Ureter (tissue), 1 donor: ENCODE measurements at regions not wholly inside any gene's neighbourhood (a gene's known extent, or its start where the extent isn't known, plus 50 kb on each side); places are given as distances from the start of the nearest gene placed in this dataset.

Source experiments
- DNase-seq: peaks from one replicate; pipeline ENCODE4 v3.0.0-alpha.2; 2020; ENCODE audit warnings: low spot score
- donor health status: DM: yes; HTN: yes; CAD: no.

- DNase-seq: no peak
These were observed 182.2 kb downstream of the GLI2 start for GRCh38 chr2:120917886-120918285.

DNA sequence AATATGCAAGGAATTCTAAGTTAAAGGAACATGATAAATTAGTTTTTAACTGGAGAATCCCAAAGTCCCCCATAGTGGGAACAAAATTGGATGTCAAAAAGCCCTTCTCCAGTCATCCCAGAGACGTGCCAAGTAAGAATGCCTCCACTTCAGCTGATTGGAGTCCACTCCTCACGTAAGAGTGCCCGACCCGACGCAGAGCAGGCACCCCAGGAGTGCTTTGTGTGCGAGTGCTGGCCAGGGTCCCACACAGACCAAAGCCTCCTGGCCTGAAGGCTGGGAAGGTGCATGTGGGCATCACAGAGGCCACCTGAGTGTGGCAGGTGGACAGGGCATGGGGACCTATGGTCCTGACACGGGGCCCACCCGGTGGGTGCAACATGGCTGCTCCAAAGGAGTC lies 183.5 kb downstream of the GLI2 start:
- DNase-seq: no peak

GRCh38 chr2:120919771-120920453 lies 184.2 kb downstream of the GLI2 start:
- peak; percentile 64 for DNase-seq

DNA sequence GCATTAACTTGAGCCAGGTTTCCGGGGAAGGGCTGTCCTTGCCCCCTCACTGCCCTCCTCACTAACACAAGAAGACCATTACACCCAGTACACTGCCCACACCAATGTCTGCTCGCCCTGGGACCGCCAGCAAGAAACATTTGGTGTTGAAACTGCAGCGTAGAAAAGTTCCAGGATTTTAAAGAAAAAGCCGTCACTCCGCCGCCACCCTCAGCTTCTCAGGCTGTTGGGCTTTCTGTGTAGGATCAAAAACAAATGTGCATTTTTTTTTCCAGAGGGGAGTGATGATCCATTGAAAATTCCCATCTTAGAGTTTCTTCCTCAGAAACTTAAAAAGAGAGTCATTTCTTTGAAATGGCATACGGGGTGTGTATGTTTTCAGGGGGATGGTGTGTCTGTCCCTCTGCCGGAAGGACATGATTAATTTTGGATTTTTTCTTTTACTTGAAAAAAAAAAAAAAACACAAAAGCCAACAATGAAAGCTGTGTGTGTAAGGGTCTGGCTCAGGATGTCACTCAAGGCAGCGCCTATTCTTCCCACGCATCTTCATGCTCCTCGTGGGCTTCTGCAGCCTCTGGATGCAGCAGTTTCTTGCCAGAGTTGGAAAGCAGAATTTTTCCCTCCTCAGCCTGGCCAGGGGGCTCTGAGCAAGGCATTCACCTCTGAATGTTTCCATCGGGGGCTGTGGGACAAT lies 184.9 kb downstream of the GLI2 start:
- no peak for DNase-seq

DNA sequence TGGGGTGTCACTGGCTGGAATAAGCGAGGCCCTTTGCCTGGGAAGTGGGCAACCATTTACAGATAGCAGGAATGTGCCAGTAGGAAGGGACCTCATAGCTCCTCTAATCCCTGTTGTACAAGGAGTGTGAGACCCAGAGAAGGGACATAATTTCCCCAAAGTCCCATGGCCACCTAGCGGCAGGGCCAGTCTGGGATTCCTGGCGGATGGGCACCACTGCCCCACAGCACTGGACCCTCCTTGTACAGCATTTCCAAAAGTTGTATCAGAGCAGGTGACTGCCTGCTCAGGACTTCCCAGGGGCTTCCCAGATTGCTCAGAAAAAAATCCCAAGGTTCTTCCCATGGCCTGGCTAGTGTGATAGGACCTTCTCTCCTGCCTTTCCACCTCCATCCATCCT lies 185.8 kb downstream of the GLI2 start:
- no peak for DNase-seq

- DNase-seq: no peak
These were observed 187.1 kb downstream of the GLI2 start for GRCh38 chr2:120922571-120923332.

DNA sequence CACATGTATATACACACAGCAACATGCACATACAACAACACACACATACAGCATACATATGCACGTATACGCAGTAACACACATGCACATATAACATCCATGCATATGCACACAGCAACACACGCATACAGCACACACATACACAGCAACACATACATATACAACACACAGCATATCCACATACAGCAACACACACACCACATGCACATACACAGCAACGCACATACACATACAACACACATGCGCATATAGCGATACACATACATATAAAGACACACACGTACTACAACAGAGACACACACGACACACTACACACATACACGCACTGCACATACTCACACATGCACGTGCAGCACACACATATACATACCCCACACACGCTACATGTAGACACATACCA lies 187.8 kb downstream of the GLI2 start:
- no peak for DNase-seq

- no peak for DNase-seq
These were observed 189.3 kb downstream of the GLI2 start for GRCh38 chr2:120924924-120925323.

GRCh38 chr2:120926463-120927264 lies 191.0 kb downstream of the GLI2 start:
- no peak for DNase-seq

- no peak for DNase-seq
These were observed 191.6 kb downstream of the GLI2 start for GRCh38 chr2:120927265-120927628.

DNA sequence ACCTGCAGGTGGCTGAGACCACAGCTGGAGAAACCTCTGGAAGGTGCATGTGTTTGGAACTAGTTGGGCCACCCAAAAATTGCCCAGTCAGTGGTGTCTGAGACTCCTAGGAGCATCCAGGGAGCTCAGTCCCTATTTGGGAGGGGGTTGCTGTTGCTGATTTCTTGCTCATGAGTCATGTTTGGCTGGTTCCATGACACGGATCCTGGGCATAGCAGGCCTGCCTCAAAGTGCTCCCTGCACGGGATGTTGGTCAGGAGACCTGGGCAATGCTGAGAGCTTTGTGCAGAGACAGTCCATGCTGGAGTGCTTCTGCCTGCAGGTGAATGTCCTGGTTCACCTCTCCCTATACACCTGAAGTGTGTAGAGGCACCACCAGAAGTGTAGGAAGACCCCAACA lies 194.2 kb downstream of the GLI2 start:
- no peak for DNase-seq

- no peak for DNase-seq
These were observed 194.6 kb downstream of the GLI2 start for GRCh38 chr2:120930236-120930635.

GRCh38 chr2:120930864-120931263 lies 195.2 kb downstream of the GLI2 start:
- no peak for DNase-seq

GRCh38 chr2:120932472-120932871 lies 196.8 kb downstream of the GLI2 start:
- no peak for DNase-seq

DNA sequence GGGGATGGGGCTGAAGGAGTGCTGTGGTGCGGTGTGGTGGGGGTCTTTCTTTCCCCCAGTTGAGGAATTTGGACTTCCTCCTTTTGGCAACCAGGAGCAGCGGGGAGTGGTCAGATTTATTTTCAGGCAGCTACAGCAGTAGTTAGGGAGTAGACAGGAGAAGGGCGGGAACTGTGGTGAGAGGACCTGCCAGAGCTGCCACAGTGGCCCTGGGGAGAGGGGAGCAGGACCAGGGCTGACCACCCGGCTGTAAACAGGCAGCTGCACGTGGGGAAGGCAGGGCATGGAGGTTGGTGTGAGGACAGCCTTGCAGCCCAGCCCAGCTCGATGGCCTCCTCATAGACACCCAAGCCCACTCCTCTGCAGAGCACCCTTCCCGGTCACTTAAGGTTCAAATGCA lies 197.2 kb downstream of the GLI2 start:
- DNase-seq: no peak

DNA sequence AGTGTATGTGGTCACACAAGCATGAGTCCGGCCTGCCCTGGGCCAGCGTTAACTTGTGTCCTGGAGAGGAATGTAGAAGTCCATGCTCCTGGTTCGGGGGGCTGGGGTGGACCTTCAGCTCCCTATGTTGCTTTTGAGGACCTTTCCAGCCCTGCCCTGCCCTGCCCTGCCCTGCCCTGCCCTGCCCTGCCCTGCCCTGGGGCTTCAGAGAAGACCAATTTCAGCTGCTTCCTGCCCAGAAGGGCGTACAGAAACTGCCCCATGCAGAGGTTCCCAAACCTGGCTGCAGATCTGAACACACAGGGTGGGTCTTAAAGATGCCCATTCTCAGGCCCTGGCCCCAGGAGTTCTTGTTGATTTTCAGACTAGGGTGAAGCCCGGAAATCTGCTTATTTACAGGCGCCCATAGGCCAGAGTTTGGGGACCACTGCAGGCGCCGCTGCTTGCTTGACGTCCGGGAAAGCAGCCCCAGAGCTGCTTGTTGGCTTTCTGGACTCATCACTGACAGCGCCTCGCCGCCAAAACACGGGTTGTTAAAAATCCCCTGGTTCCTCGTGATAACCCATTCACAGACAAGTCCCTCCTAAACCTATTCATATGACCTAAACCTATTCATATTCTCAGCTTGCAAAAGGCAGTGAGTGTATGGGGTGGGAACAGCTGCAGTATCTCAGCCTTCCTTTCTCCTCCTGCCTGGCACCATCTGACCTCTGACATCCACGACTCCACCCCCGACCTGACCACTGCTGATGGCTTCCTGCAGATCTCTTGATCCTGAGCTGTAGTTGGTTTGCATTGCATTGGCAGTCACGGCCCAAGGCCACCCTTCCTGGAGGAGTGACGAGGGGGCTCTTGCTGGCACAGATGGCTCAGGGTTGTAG lies 198.3 kb downstream of the GLI2 start:
- no peak for DNase-seq

- peak; percentile 61 for DNase-seq
These were observed 199.1 kb downstream of the GLI2 start for GRCh38 chr2:120934574-120935338.

GRCh38 chr2:120935339-120936313 lies 200.0 kb downstream of the GLI2 start:
- peak; percentile 61 for DNase-seq
